ENCODE measurements at regions not wholly inside any gene's neighbourhood (a gene's known extent, or its start where the extent isn't known, plus 50 kb on each side); places are given as distances from the start of the nearest gene placed in this dataset.

- TF ChIP-seq CTCF (conservative IDR thresholded peaks at IDR 0.05; ENCODE audit: low read depth in 2 of 2), result no peak
- TF ChIP-seq EZH2 (IDR thresholded peaks at IDR 0.05; ENCODE audit: low read depth, unreplicated experiment), result no peak
- no peak for TF ChIP-seq POLR2AphosphoS5 (IDR thresholded peaks at IDR 0.05; ENCODE audit: low read depth)
- no peak for TF ChIP-seq REST (IDR thresholded peaks at IDR 0.05; ENCODE audit: unreplicated experiment)
- no peak for TF ChIP-seq CREB1 (CRISPR knock-in tag; IDR thresholded peaks at IDR 0.05; ENCODE audit: low read depth)
- no peak for TF ChIP-seq ZNF331 (CRISPR knock-in tag; IDR thresholded peaks at IDR 0.05; ENCODE audit: low read depth)
- TF ChIP-seq STAT1 (IDR thresholded peaks at IDR 0.05; ENCODE audit: unreplicated experiment), result no peak
- no peak for TF ChIP-seq EZH2phosphoT487 (IDR thresholded peaks at IDR 0.05; ENCODE audit: unreplicated experiment)
- TF ChIP-seq ETS1 (IDR thresholded peaks at IDR 0.05), result no peak
- TF ChIP-seq JUNB (IDR thresholded peaks at IDR 0.05; ENCODE audit: unreplicated experiment), result no peak
- TF ChIP-seq ZNF114 (CRISPR knock-in tag; IDR thresholded peaks at IDR 0.05), result no peak
Measured at GRCh38 chr18:47331026-47331425, 79.6 kb upstream of the SKOR2 start.
